ENCODE measurements at regions not wholly inside any gene's neighbourhood (a gene's known extent, or its start where the extent isn't known, plus 50 kb on each side); places are given as distances from the start of the nearest gene placed in this dataset.
"Not testable (repeated sequence)": the region's sequence is repeated elsewhere in the genome, so short reads cannot be mapped to it uniquely, and the experiment has no call there.

GRCh38 chr4:124079174-124079780, 633.3 kb downstream of the ANKRD50 start:
- no peak for DNase-seq

GRCh38 chr4:124083711-124084110, 628.8 kb downstream of the ANKRD50 start:
- no peak for DNase-seq

GRCh38 chr4:124085561-124086180, 626.9 kb downstream of the ANKRD50 start:
- no peak for DNase-seq

GRCh38 chr4:124090021-124090420, 622.5 kb downstream of the ANKRD50 start:
- no peak for DNase-seq

- no peak for DNase-seq
Observed at GRCh38 chr4:124092101-124092500, 620.4 kb downstream of the ANKRD50 start.

GRCh38 chr4:124092541-124092984, 620.0 kb downstream of the ANKRD50 start:
- DNase-seq: no peak

GRCh38 chr4:124095621-124096020, 616.9 kb downstream of the ANKRD50 start:
- DNase-seq: no peak

GRCh38 chr4:124096290-124096689, 616.2 kb downstream of the ANKRD50 start:
- DNase-seq: no peak

GRCh38 chr4:124097447-124097846, 615.1 kb downstream of the ANKRD50 start:
- no peak for DNase-seq

GRCh38 chr4:124104101-124104500, 608.4 kb downstream of the ANKRD50 start:
- DNase-seq: no peak

GRCh38 chr4:124104628-124105027, 607.9 kb downstream of the ANKRD50 start:
- no peak for DNase-seq

- DNase-seq: no peak
Observed at GRCh38 chr4:124105212-124105611, 607.3 kb downstream of the ANKRD50 start.

- DNase-seq: no peak
Observed at GRCh38 chr4:124111411-124111810, 601.1 kb downstream of the ANKRD50 start.

- peak; percentile 10 for DNase-seq
Observed at GRCh38 chr4:124111922-124112321, 600.6 kb downstream of the ANKRD50 start.

GRCh38 chr4:124118061-124118460, 594.5 kb downstream of the ANKRD50 start:
- no peak for DNase-seq

- no peak for DNase-seq
Observed at GRCh38 chr4:124121461-124121971, 591.0 kb downstream of the ANKRD50 start.

GRCh38 chr4:124123181-124123580, 589.4 kb downstream of the ANKRD50 start:
- no peak for DNase-seq

GRCh38 chr4:124123721-124124120, 588.8 kb downstream of the ANKRD50 start:
- DNase-seq: no peak

GRCh38 chr4:124131324-124131723, 581.2 kb downstream of the ANKRD50 start:
- DNase-seq: not testable (repeated sequence)

- DNase-seq: no peak
Observed at GRCh38 chr4:124132161-124132560, 580.4 kb downstream of the ANKRD50 start.

GRCh38 chr4:124133753-124134152, 578.8 kb downstream of the ANKRD50 start:
- DNase-seq: no peak

GRCh38 chr4:124135409-124135813, 577.1 kb downstream of the ANKRD50 start:
- no peak for DNase-seq

GRCh38 chr4:124139044-124139443, 573.5 kb downstream of the ANKRD50 start:
- no peak for DNase-seq

GRCh38 chr4:124143632-124144031, 568.9 kb downstream of the ANKRD50 start:
- DNase-seq: no peak

- no peak for DNase-seq
Observed at GRCh38 chr4:124144238-124144654, 568.3 kb downstream of the ANKRD50 start.

All from NCI-H510A (cell line).